HL-60/S4 treated with phorbol 12-myristate 13-acetate at 8.2 ng/mL for 4 days and 3 days (cell line): ENCODE measurements at regions not wholly inside any gene's neighbourhood (a gene's known extent, or its start where the extent isn't known, plus 50 kb on each side); places are given as distances from the start of the nearest gene placed in this dataset.

ENCODE experiments used
- in situ Hi-C: fragments of 300-500 bp; cut with MboI; formaldehyde crosslinking; loops from 2 replicates; pipeline ENCODE4 v1.15.0; 2022; ENCODE audit warnings: low sequenced_read_pairs

DNA sequence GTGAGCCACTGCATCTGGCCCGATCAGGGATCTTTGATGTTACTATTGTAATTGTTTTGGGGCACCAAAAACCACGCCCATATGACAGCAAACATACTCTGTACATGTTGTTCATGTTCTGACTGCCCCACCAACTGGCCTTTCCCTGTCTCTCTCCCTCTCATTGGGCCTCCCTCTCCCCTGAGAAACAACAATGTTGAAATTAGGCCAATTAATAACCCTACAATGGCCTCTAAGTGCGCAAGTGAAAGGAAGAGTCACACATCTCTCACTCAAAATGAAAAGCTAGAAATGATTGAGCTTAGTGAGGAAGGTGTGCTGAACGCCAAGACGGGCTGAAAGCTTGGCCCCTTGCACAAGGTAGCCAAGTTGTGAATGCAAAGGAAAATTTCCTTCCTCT is 50.3 kb upstream of the SDK1 start:
- in situ Hi-C loops: no loop called here
